GM19035 (cell line): ENCODE measurements at regions not wholly inside any gene's neighbourhood (a gene's known extent, or its start where the extent isn't known, plus 50 kb on each side); places are given as distances from the start of the nearest gene placed in this dataset.

ENCODE experiments used
- ATAC-seq: cut with Tn5 transposase; IDR thresholded peaks from one replicate; pipeline ENCODE4 v1.9.1; 2021; ENCODE audit not compliant: unreplicated experiment

DNA sequence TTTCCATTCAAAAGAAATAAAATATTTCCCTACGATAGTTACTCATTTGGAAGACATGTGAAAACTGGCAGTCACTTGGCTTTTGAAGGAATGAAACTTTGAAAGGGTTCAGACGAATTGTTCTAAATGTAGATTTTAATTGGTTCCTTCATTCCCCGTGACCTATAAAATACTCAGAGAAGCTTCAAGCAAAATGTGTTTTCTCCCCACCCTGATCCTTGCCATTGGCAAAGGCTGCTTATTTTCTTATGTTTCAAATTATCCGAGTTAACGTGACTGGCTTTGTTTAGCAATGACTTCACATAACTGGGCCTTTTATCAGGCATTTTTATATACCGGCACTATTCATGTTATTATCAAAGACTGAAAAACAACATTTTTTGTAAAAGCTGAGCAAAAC lies 204.1 kb upstream of the NEIL3 start:
- ATAC-seq: no peak

DNA sequence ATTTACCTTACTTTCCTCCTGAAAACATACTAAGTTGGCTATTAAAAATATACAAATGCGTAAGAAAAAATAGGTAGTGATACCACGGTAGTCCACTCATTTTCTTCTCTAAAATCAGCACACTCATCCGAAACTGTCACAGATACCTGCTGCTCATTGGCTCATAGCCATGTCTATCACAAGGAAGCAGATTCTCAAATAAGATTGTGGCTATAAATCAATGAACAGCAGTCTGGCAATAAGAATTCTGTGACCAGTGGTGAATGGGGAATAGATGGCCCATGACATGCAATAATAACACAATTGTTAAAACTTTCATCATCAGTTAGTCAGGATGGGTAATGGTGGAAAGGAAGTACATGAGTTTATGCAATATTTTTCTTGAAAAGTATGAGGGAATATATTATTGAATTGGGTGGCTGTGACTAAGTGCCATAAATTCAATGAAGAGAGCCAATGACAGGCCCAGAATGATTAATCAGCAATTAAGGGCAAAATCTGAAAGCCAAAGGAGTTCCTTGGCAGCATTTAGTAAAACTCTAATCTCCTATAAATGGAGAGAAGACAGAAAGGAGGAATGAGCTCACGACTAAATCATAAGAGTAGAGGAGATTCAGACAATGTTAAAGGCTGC lies 202.3 kb upstream of the NEIL3 start:
- no peak for ATAC-seq

DNA sequence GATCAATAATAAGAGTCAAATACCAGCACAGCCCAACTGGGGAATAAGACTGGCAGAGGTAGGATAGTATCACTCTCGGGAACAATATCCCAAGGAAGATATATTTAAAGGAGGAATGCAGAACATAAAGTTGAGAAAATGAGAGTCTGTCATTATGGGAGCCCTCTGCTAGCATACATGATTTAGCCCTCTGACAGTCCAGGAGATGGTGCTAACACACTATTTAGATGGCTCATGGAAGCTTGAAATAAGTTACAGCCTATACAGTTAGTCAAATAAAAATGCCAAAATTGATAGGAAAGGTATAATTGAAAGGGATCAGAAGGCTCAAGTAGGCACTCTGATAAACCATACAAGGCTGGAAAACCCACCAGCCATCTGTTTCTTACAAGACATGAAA lies 201.0 kb upstream of the NEIL3 start:
- no peak for ATAC-seq

DNA sequence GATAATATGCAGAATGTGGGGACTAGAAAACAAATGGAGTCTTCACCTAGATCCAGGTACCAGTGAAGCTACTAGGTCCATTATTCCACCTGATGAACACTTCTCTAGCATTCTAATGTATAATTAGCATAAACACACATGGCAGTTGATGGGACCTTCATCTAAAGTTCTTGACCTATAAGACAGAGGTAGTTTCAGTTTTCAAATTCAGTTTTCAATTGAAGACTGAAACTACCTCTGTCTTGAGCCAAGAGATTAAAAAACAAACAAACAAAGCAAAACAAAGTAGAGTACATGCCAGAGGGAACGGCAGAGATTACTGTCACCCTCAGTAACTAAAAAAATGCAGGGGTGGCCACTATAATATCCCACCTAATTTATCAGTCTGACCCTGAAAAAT lies 199.9 kb upstream of the NEIL3 start:
- ATAC-seq: peak; percentile 68

DNA sequence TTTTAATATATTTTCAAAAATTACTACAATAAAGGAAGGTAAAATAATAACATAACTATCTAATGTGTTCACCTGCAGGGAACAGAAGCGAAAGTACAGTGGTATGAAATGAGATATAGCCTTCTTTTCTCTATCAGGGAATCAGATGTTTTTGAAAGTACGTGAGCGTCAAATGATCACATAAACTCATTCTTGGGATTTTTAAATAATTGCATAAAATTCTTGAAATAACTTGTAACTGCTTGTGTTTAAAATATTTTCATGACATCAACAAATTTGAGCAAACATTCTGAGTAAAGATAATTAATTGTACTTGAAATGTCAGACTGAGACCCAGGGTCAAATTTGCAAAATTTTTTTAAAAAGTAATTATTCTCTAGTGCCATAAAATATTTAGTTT lies 193.5 kb upstream of the NEIL3 start:
- ATAC-seq: no peak

DNA sequence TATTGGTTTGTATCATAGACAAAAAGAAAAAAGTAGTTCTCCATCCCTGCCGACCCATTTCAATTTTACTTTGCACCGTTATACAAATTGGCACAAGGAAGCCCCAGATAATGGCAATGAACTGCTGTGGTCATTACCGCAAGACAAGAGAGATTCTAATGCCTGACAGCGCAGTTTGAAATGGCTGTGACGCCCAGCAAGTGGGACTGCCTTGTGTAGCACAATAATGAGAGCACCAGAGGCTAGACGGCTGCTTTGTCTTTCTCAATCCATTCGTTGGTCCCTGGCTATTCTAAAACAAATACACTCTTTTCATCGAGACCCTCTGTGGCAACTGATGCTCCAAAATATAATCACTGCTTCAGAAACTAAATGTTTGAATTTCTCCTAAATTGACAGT lies 192.4 kb upstream of the NEIL3 start:
- ATAC-seq: no peak

DNA sequence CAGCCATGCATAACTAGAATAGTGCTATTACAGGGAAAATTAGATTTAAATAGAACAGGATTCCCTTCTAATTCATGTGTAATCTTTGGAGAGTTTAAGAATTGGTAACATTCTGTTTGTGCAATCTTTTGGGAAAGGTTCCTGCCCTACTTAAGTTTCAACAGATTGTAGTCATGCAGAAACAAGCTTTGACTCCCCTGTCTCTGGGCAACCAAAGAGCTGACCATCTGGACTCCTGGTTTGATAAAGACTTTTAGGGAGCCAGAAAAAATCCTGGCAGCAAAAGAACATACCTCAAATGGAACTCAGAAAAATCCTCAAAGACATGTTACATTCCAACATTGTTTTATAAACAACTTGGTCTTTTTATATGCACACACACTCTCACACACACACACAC lies 191.1 kb upstream of the NEIL3 start:
- no peak for ATAC-seq

DNA sequence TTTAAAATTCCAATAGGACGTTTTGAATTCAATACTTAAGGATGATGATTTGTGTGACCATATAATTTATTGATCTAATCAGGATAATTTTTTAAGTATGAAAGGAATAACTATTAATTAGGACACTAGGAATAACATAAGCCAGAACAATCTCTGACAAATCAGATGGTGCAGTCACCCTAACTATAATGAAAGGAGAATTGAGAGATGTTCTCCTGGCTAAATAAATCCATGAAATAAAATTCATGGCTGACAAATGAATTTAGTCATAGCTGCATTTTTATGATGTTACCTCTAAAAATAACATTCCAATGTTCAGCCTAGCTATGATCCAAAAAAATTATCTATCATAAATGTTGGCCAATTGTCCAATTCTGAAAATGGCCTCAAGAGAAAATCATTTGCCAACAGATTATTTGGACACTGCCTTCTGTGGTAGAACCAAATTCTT lies 190.6 kb upstream of the NEIL3 start:
- no peak for ATAC-seq

DNA sequence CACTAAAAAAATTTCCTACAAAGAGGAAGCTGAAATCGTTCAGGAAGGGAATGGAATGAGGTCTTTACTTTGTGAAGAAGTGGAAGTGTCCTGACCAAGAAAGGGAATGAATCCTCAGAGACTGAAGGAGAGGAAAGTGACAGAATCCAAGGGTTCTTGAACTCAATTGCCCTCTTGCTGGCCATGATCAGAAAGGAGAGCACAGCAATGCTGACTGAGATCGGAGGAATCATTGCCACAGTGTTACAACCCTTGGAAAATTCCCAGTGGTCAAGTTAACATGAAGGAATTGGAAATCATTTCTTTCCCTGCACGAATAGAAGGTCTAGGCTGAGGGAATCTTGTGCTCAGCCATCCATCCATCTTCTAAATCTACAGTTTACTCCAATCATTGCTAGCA lies 190.0 kb upstream of the NEIL3 start:
- ATAC-seq: no peak

DNA sequence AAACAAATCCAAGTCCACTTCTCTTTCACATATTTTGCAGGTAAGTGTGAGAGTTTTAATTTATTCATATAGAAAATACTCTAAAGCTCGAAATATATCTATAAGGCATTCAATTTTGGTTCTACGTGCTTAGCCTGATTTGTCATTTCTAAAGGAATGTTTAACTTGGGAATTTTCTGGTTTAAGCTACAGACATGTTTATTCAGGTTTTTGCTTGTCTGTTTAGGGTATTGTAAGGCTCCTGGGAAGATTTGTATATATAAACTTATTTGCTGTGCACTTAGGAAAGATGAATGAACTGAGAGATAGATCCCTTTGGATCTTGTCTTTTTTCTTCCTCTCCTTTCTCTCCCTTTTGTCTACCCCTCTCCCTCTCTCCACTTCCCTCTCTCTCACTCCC lies 185.9 kb upstream of the NEIL3 start:
- no peak for ATAC-seq

DNA sequence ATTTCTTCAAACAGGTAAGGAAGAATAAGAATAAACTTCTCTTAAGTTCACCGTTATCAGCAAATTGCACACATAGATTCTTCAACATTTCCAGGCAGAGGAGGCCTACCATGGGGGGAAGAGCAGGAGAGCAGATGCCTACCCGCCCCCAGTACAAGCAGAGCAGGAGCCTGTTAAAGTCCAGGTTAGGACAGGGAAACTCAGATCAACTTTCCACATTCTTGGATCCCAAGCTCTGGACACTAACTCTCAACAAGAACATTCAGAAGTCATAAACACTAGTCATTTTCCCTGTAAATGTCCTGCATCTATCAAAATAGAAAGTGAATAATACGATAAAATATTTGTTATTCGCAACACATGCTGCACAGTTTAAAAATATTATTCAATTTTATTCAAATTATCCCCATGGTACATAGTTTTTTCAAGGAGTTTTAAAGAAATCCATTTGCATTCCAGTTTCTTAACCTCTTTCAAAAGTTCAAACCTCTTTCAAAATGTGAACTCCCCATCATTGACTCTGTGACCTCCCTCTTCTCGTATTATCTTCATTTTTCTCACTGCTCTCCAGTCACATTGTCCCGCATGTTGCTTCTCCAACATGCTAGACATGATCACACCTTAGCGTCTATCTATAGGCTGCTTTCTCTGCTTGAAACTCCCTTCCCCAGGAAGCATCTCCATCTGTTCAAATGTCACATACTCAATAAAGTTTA lies 185.2 kb upstream of the NEIL3 start:
- no peak for ATAC-seq

DNA sequence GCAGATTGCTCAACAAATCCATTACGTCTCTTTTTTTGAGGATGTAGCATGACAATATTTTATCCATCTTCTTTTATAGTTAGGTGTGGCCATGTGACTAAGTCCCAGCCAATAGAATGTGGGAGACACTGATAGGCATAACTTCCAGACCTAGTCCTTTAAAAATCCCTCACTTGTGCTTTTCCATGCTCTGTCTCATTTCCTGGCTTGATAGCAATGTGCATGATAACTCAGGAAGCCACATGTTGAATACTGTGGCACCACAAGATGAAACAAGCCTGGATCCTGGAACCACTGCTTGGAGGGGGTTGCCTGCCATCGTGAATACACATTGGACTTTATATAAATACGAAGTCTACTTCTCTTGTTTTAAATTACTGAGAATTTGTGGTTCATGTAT lies 184.0 kb upstream of the NEIL3 start:
- ATAC-seq: no peak

DNA sequence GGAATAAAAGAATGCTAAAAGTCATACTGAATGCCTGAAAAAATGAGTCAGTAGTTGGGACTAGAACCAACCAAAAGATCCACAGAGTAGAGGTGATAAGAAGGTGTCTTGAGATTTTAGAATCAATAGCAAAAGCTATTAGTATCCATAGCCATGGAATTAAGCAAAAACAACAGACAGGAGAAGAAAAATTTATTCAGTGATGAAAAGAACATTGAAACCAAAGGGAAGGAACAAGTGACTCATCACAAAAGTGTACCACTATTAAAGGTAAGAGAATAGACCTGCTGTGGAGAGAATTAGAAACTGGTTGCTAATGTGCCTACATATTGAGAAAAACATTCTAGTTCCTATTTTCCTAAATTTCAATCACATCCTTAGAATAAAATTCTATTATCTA lies 182.0 kb upstream of the NEIL3 start:
- ATAC-seq: no peak

DNA sequence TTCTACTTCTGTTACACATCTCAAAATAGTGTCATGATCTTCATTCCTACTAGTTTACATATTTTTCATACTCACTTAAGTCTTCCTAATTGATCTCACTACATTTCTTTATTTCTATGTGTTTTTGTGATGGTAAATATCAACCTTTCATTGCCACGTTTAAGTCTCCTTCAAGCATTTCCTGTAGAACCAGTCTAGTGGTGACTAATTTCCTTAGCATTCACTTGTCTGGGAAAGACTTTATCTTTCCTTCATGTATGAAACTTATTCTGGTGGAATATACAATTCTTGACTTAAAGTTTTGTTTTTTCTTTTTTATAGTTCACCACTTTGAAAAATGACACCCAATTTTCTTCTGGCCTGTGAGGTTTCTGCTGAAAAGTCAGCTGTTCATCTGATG lies 181.4 kb upstream of the NEIL3 start:
- ATAC-seq: no peak

DNA sequence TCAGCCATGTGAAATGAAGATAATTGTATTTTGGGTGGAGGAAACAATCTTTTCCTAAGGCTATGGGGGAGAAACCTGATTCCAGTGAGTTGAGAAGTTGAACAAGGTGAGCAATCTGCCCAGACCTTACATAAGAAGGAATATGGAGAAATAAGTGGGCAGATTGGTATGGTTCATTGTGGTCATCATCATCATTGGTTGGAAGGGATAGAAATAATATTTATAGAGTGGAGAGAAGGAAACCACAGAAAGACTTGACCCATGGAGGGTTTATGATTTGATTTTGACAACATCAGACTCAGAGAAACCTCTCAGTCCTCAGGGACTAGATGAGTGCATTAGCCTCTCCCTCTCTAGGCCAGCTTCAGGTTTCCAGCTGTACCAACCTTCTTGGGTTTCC lies 177.9 kb upstream of the NEIL3 start:
- no peak for ATAC-seq

DNA sequence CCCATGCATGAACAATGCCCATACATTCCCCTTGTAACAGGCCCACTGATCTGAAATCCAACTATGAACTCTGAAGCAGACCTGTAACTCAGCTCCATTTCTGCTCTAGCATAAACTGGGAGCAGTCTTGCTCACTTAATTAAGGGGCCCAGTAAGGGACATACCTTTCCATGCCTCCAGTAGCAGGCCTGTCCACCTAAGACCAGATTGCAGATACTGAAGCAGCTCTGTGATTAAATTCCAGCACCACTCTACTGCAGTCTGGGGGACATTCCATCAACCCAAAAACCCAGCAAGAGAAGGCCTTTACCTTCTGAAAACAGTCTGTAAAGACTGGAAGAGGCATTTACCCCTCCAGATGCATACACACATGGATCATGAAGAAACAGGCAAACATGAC lies 162.0 kb upstream of the NEIL3 start:
- no peak for ATAC-seq

DNA sequence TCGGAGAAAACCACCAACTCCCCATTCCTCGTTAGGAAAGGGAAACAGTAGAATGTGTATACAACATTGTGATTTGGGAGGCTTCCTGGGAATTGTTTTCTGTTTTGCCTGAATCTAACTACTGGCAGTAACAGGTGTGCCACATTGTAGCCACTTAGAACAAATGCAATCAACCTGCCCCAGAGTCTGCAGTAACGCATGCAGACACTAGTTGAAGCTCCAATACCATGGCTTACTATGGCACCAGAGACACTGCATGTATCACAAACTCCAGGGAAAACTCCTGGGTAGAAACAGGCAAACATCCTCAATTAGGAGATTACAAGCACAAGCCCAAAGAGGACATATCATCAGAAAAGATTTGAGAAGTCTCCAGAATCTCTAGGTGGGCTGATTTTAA lies 154.2 kb upstream of the NEIL3 start:
- no peak for ATAC-seq

DNA sequence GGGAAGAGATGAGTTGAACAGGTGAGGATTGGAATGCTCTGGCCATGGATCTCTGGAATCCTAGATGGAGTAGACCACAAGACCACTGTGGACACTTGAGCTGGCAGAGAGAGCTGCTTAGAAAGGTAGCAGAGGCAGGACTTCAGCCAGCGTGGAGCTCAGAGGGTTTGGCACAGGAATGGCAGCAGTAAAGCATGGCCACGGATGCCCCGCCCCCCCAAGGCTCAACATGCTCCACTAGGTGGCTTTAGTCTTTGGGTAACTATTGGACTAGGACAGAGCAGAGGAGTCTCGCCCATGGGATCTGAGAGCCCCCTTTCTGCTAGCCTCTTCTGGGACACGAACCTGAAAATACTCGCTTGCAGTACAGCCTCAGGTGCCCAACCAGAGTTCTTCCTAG lies 150.1 kb upstream of the NEIL3 start:
- no peak for ATAC-seq

DNA sequence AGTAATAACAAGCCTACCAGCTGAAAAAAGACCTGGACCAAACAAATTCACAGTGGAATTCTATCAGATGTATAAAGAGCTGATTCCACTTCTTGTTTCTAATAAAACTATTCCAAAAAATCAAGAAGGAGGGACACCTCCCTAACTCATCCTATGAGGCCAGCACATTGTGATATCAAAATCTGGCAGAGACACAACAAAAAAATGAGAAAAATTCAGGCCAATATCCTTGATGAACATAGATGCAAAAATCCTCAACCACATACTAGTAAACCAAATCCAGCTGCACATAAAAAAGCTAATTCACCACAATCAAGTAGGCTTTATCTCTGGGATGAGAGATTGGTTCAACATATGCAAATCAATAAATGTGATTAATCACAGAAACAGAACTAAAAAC lies 147.9 kb upstream of the NEIL3 start:
- ATAC-seq: no peak

DNA sequence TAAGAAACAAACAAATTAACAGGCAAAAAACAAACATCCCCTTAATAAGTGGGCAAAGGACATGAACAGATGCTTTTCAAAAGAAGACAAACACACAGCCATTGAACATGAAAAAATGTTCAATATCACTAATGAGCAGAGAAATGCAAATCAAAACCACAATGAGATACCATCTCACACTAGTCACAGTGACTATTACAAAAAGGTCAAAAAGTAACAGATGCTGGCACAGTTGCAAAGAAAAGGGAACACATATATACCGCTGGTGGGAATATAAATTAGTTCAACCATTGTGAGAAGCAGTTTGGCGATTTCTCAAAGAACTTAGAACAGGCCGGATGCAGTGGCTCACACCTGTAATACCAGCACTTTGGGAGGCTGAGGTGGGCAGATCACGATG lies 146.1 kb upstream of the NEIL3 start:
- ATAC-seq: no peak

DNA sequence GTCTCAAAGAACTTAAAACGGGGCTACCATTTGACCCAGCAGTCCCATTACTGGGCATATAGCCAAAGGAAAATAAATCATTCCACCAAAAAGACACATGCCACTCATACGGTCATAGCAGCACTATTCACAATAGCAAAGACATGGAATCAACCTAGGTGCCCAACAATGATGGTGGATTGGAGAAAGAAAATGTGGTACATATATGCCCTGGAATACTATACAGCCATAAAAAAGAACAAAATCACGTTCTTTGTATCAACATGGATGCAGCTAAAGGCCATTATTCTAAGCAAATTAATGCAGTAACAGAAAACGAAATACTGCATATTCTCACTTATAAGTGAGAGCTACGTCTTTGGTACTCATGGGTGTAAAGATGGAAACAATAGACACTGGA lies 138.1 kb upstream of the NEIL3 start:
- ATAC-seq: no peak

DNA sequence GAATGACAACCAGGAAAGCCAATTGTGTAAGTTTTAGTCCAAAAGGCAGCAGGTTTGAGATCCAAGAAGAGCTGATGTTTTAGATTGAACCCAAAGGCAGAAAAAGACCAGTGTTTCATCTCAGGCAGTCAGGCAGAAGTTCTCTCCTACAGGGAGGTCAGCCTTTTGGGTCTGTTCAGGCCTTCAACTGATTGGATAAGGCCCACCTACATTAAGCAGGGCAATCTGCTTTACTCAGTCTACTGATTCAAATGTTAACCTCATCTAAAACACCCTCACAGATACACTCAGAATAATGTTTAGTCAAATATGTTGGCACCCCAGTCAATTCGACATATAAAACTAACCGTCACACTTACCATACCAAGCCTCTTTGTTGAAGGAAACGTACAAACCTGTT lies 134.2 kb upstream of the NEIL3 start:
- ATAC-seq: no peak

DNA sequence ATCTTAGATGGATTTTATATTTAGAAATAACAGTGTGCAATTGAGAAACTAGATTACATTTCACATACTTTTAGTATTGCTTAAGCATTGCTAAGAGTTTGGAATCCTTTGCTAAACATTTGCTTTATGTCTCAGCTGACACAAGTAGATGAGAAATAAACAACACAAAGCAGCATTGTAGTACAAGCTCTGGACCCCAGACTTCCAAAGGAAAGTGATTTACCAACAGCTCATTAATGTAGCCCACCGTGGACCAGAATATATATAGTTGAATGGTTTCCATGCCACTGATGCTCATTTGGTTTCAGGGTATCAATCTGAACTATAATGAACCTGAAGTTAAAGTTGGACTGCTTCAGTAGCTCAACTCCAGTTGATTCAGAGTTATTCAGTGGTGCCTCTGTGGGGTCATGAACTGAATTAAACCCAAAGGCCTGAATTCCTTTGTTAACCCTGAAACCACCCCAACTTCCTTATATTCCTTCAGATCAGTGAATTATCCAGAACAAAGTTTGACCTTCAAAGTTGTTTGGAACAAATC lies 132.1 kb upstream of the NEIL3 start:
- no peak for ATAC-seq
